HG02852 (cell line): ENCODE measurements at regions not wholly inside any gene's neighbourhood (a gene's known extent, or its start where the extent isn't known, plus 50 kb on each side); places are given as distances from the start of the nearest gene placed in this dataset.

Experiments used
- ATAC-seq: cut with Tn5 transposase; IDR thresholded peaks from one replicate; pipeline ENCODE4 v1.9.1; 2021; ENCODE audit warnings: mild to moderate bottlenecking, moderate library complexity; ENCODE audit not compliant: unreplicated experiment

- no peak for ATAC-seq
Observed at GRCh38 chr16:77551357-77551756, 116.5 kb upstream of the ADAMTS18 start.

- no peak for ATAC-seq
Observed at GRCh38 chr16:77553130-77553529, 118.3 kb upstream of the ADAMTS18 start.

GRCh38 chr16:77555126-77555525, 120.3 kb upstream of the ADAMTS18 start:
- no peak for ATAC-seq

- ATAC-seq, result no peak
Observed at GRCh38 chr16:77555791-77556190, 121.0 kb upstream of the ADAMTS18 start.

- ATAC-seq, result no peak
Observed at GRCh38 chr16:77556201-77556873, 121.5 kb upstream of the ADAMTS18 start.

GRCh38 chr16:77557385-77557784, 122.6 kb upstream of the ADAMTS18 start:
- ATAC-seq, result no peak

- no peak for ATAC-seq
Observed at GRCh38 chr16:77558786-77559185, 124.0 kb upstream of the ADAMTS18 start.

- ATAC-seq, result no peak
Observed at GRCh38 chr16:77562497-77562896, 127.7 kb upstream of the ADAMTS18 start.

- ATAC-seq, result no peak
Observed at GRCh38 chr16:77564791-77565390, 130.1 kb upstream of the ADAMTS18 start.

GRCh38 chr16:77569406-77569805, 134.6 kb upstream of the ADAMTS18 start:
- no peak for ATAC-seq

GRCh38 chr16:77570574-77570973, 135.7 kb upstream of the ADAMTS18 start:
- no peak for ATAC-seq

- ATAC-seq, result no peak
Observed at GRCh38 chr16:77571115-77571862, 136.5 kb upstream of the ADAMTS18 start.

GRCh38 chr16:77574867-77575624, 140.2 kb upstream of the ADAMTS18 start:
- ATAC-seq, result no peak

- no peak for ATAC-seq
Observed at GRCh38 chr16:77579351-77579891, 142.9 kb upstream of the NUDT7 start.

- no peak for ATAC-seq
Observed at GRCh38 chr16:77581706-77582105, 140.6 kb upstream of the NUDT7 start.

- no peak for ATAC-seq
Observed at GRCh38 chr16:77584205-77584859, 138.0 kb upstream of the NUDT7 start.

GRCh38 chr16:77585379-77586251, 136.7 kb upstream of the NUDT7 start:
- no peak for ATAC-seq

- ATAC-seq, result no peak
Observed at GRCh38 chr16:77588389-77588788, 133.9 kb upstream of the NUDT7 start.

GRCh38 chr16:77589071-77589765, 133.1 kb upstream of the NUDT7 start:
- no peak for ATAC-seq
